DOHH2 (cell line): ENCODE measurements at regions not wholly inside any gene's neighbourhood (a gene's known extent, or its start where the extent isn't known, plus 50 kb on each side); places are given as distances from the start of the nearest gene placed in this dataset.

Source experiments
- H3F3A ChIP-seq: fragments of 200-600 bp; sonication (generic), shearing (Covaris generic); 2 replicates; pipeline ENCODE4 v1.6.0; 2016; ENCODE audit warnings: antibody characterized with exemption, mild to moderate bottlenecking; ENCODE audit not compliant: control insufficient read depth, insufficient read depth
- H3K27ac ChIP-seq: fragments of 200-600 bp; sonication (generic); 2 replicates; pipeline ENCODE4 v1.5.1; 2014; ENCODE audit warnings: low read depth, mild to moderate bottlenecking, low read length, moderate library complexity
- H3K27me3 ChIP-seq: fragments of 200-600 bp; sonication (generic); 2 replicates; pipeline ENCODE4 v1.6.1; 2014; ENCODE audit warnings: mild to moderate bottlenecking, low read length, mixed read lengths; ENCODE audit not compliant: control insufficient read depth
- H3K36me3 ChIP-seq: fragments of 200-600 bp; sonication (generic); 2 replicates; pipeline ENCODE4 v1.6.1; 2014; ENCODE audit warnings: mild to moderate bottlenecking, low read length, moderate library complexity, mixed read lengths; ENCODE audit not compliant: control insufficient read depth
- H3K4me1 ChIP-seq: fragments of 200-600 bp; sonication (generic); 2 replicates; pipeline ENCODE4 v1.6.1; 2014; ENCODE audit warnings: mild to moderate bottlenecking, low read length, mixed read lengths; ENCODE audit not compliant: control insufficient read depth
- H3K4me2 ChIP-seq: fragments of 200-600 bp; sonication (generic); 2 replicates; pipeline ENCODE4 v1.6.0; 2014; ENCODE audit warnings: mild to moderate bottlenecking, low read length, moderate library complexity
- H3K4me3 ChIP-seq: fragments of 200-600 bp; sonication (generic); 2 replicates; pipeline ENCODE4 v1.5.1; 2014; ENCODE audit warnings: mild to moderate bottlenecking, low read length, mixed read lengths
- H3K79me2 ChIP-seq: fragments of 200-600 bp; sonication (generic); 2 replicates; pipeline ENCODE4 v1.6.1; 2014; ENCODE audit warnings: mild to moderate bottlenecking, low read length, mixed read lengths; ENCODE audit not compliant: control insufficient read depth
- H3K9me2 ChIP-seq: fragments of 200-600 bp; sonication (generic); replicated peaks from 2 replicates; pipeline ENCODE4 v1.6.1; 2014; ENCODE audit warnings: mild to moderate bottlenecking, low read length, mixed read lengths; ENCODE audit not compliant: control insufficient read depth
- H3K9me3 ChIP-seq: fragments of 200-600 bp; sonication (generic); 2 replicates; pipeline ENCODE4 v1.6.1; 2014; ENCODE audit warnings: antibody characterized with exemption, low read length, mixed read lengths; ENCODE audit not compliant: control insufficient read depth, insufficient read depth
- H4K20me1 ChIP-seq: fragments of 200-600 bp; sonication (generic); 2 replicates; pipeline ENCODE4 v1.6.0; 2014; ENCODE audit warnings: low read depth, mild to moderate bottlenecking, antibody characterized with exemption, low read length, moderate library complexity; ENCODE audit not compliant: control insufficient read depth, insufficient read depth
- CTCF ChIP-seq: fragments of 200-600 bp; sonication (generic); IDR thresholded peaks from one replicate; pipeline ENCODE4 v1.5.1; 2014; ENCODE audit warnings: antibody characterized with exemption, mild to moderate bottlenecking, low read depth, low read length; ENCODE audit not compliant: poor library complexity, severe bottlenecking
- EZH2phosphoT487 ChIP-seq: fragments of 200-600 bp; sonication (generic); IDR thresholded peaks from 2 replicates; pipeline ENCODE4 v1.6.1; 2017; ENCODE audit warnings: borderline replicate concordance, mild to moderate bottlenecking, antibody characterized with exemption, low read length, moderate library complexity, mixed read lengths

DNA sequence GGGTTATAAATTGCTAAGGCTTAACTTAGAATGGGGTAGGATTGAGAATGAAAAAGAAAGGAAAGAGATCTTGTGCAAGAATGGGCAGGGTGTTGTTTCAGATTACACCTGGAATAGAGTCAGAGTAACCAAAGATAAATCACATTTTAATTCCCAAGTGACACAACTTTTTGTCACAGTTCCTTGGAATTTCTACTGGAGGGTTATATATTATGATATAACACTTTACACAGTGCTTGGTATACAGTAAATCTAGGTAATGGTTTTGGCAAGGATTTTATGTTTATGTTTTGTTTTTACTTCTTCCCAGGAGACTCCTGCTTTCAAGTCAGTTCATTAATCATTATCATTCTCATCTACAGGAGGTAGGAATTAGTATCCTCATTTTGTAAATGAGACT, 115.7 kb upstream of the KCNJ16 start:
- TF ChIP-seq CTCF: no peak
- no peak for TF ChIP-seq EZH2phosphoT487
- H3K79me2 ChIP-seq: no peaks in the 10 kb centered on the region
- H3K36me3 ChIP-seq: no peaks in the 10 kb centered on the region
- no peak overlapping the region for H3K4me3 ChIP-seq
- H3K27me3 ChIP-seq: no peaks in the 10 kb centered on the region
- no peaks in the 10 kb centered on the region for H3K9me3 ChIP-seq
- H4K20me1 ChIP-seq: no peaks in the 10 kb centered on the region
- no peaks in the 10 kb centered on the region for H3K4me1 ChIP-seq
- H3F3A ChIP-seq: no peaks in the 10 kb centered on the region
- no peak overlapping the region for H3K4me2 ChIP-seq
- no peaks in the 10 kb centered on the region for H3K9me2 ChIP-seq
- H3K27ac ChIP-seq: no peak overlapping the region

GRCh38 chr17:69960755-69961154, 114.3 kb upstream of the KCNJ16 start:
- Histone ChIP-seq H3K4me1 (no peaks in the 10 kb centered on the region), H3K9me3 (no peaks in the 10 kb centered on the region), H3K4me2 (no peak overlapping the region), H3K36me3 (no peaks in the 10 kb centered on the region), H3K27ac (no peak overlapping the region), H3F3A (no peaks in the 10 kb centered on the region), H3K79me2 (no peaks in the 10 kb centered on the region), H3K27me3 (no peaks in the 10 kb centered on the region), H3K4me3 (no peak overlapping the region), H4K20me1 (no peaks in the 10 kb centered on the region), H3K9me2 (no peaks in the 10 kb centered on the region)
- TF ChIP-seq EZH2phosphoT487 (no peak), CTCF (no peak)

- Histone ChIP-seq H3K4me1 (no peaks in the 10 kb centered on the region), H3F3A (no peaks in the 10 kb centered on the region), H3K27ac (no peak overlapping the region), H3K9me2 (no peaks in the 10 kb centered on the region), H3K4me3 (no peak overlapping the region), H3K36me3 (no peaks in the 10 kb centered on the region), H3K4me2 (no peak overlapping the region), H4K20me1 (no peaks in the 10 kb centered on the region), H3K27me3 (no peaks in the 10 kb centered on the region), H3K79me2 (no peaks in the 10 kb centered on the region), H3K9me3 (no peaks in the 10 kb centered on the region)
- TF ChIP-seq EZH2phosphoT487: no peak
- TF ChIP-seq CTCF: no peak
Measured at GRCh38 chr17:69961501-69962145, 113.4 kb upstream of the KCNJ16 start.
